ENCODE measurements at regions not wholly inside any gene's neighbourhood (a gene's known extent, or its start where the extent isn't known, plus 50 kb on each side); places are given as distances from the start of the nearest gene placed in this dataset.

- Histone ChIP-seq H3K36me3 (ENCODE audit: control insufficient read depth in 4 of 4, insufficient read depth in 3 of 4, low read depth in 1 of 4, low read length in 3 of 4) (no peaks in the 10 kb centered on the region), H3K27me3 (ENCODE audit: control insufficient read depth in 4 of 4, insufficient read depth in 4 of 4, low read length in 3 of 4) (no peaks in the 10 kb centered on the region), H3K27ac (ENCODE audit: low read depth in 1 of 2, low read length in 2 of 2) (no peak overlapping the region), H3K4me1 (ENCODE audit: control insufficient read depth in 4 of 4, insufficient read depth in 4 of 4, low read length in 3 of 4) (no peaks in the 10 kb centered on the region), H3K9ac (ENCODE audit: low read depth in 1 of 2, low read length in 2 of 2) (no peak overlapping the region), H3K9me3 (ENCODE audit: control insufficient read depth in 4 of 4, low read length in 3 of 4) (no peaks in the 10 kb centered on the region), H3K4me3 (ENCODE audit: low read depth in 1 of 3, low read length in 3 of 3) (no peak overlapping the region)
- WGBS = 85% methylated on average over 3 of the region's 3 CpGs
- no peak for DNase-seq (ENCODE audit: low spot score)
- TF ChIP-seq ATF3 (IDR thresholded peaks at IDR 0.05) (no peak), NR2F2 (IDR thresholded peaks at IDR 0.05) (no peak), HNF4A (conservative IDR thresholded peaks at IDR 0.05) (no peak), MAX (IDR thresholded peaks at IDR 0.05) (no peak)
Observed at GRCh38 chr12:20199780-20200179, 168.6 kb upstream of the PDE3A start.

- no peaks in the 10 kb centered on the region for H3K36me3 ChIP-seq (ENCODE audit: control insufficient read depth in 4 of 4, insufficient read depth in 3 of 4, low read depth in 1 of 4, low read length in 3 of 4)
- TF ChIP-seq CTCF (IDR thresholded peaks at IDR 0.05; ENCODE audit: low read depth, low read length, missing input control) (no peak), TAF1 (conservative IDR thresholded peaks at IDR 0.05) (no peak), FOXA1 (IDR thresholded peaks at IDR 0.05) (no peak), SP1 (IDR thresholded peaks at IDR 0.05) (no peak), HNF4A (conservative IDR thresholded peaks at IDR 0.05) (no peak), RAD21 (IDR thresholded peaks at IDR 0.05) (no peak), MAX (IDR thresholded peaks at IDR 0.05) (no peak), RXRA (IDR thresholded peaks at IDR 0.05) (no peak), ZBTB33 (IDR thresholded peaks at IDR 0.05) (no peak), JUND (IDR thresholded peaks at IDR 0.05) (no peak), ATF3 (IDR thresholded peaks at IDR 0.05) (no peak), GABPA (IDR thresholded peaks at IDR 0.05 in 1 of 2, conservative IDR thresholded peaks at IDR 0.05 in 1 of 2) (no peak), EGR1 (IDR thresholded peaks at IDR 0.05; ENCODE audit: low read depth in 2 of 2) (no peak), FOXA2 (IDR thresholded peaks at IDR 0.05) (no peak), YY1 (IDR thresholded peaks at IDR 0.05) (no peak)
Observed at GRCh38 chr12:20201733-20202132, 166.6 kb upstream of the PDE3A start.

More at GRCh38 chr12:20201733-20202132, 166.6 kb upstream of the PDE3A start:
- DNase-seq (ENCODE audit: low spot score) = no peak
- Histone ChIP-seq H3K27me3 (ENCODE audit: control insufficient read depth in 4 of 4, insufficient read depth in 4 of 4, low read length in 3 of 4) (no peaks in the 10 kb centered on the region), H3K4me3 (ENCODE audit: low read depth in 1 of 3, low read length in 3 of 3) (no peak overlapping the region), H3K4me1 (ENCODE audit: control insufficient read depth in 4 of 4, insufficient read depth in 4 of 4, low read length in 3 of 4) (no peaks in the 10 kb centered on the region), H3K27ac (ENCODE audit: low read depth in 1 of 2, low read length in 2 of 2) (no peak overlapping the region), H3K9ac (ENCODE audit: low read depth in 1 of 2, low read length in 2 of 2) (no peak overlapping the region), H3K9me3 (ENCODE audit: control insufficient read depth in 4 of 4, low read length in 3 of 4) (no peaks in the 10 kb centered on the region)
